Loucy (cell line): ENCODE measurements at regions not wholly inside any gene's neighbourhood (a gene's known extent, or its start where the extent isn't known, plus 50 kb on each side); places are given as distances from the start of the nearest gene placed in this dataset.

Experiments used
- EZH2phosphoT487 ChIP-seq: fragments of 200-600 bp; IDR thresholded peaks from 2 replicates; pipeline ENCODE4 v1.6.1; 2018; ENCODE audit warnings: antibody characterized with exemption, mild to moderate bottlenecking, moderate library complexity, borderline replicate concordance
- TF ChIP-seq, protein P1 (sequence below): fragments of 200-600 bp; sonication (generic); conservative IDR thresholded peaks from 2 replicates; pipeline ENCODE4 v1.5.1; 2014; ENCODE audit warnings: mild to moderate bottlenecking, antibody characterized with exemption, low read length

GRCh38 chr15:39135989-39136388 is 444.9 kb upstream of the THBS1 start:
- TF ChIP-seq, protein P1, sequence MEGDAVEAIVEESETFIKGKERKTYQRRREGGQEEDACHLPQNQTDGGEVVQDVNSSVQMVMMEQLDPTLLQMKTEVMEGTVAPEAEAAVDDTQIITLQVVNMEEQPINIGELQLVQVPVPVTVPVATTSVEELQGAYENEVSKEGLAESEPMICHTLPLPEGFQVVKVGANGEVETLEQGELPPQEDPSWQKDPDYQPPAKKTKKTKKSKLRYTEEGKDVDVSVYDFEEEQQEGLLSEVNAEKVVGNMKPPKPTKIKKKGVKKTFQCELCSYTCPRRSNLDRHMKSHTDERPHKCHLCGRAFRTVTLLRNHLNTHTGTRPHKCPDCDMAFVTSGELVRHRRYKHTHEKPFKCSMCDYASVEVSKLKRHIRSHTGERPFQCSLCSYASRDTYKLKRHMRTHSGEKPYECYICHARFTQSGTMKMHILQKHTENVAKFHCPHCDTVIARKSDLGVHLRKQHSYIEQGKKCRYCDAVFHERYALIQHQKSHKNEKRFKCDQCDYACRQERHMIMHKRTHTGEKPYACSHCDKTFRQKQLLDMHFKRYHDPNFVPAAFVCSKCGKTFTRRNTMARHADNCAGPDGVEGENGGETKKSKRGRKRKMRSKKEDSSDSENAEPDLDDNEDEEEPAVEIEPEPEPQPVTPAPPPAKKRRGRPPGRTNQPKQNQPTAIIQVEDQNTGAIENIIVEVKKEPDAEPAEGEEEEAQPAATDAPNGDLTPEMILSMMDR, result no peak
- TF ChIP-seq EZH2phosphoT487, result no peak
